HG02610 (cell line): ENCODE measurements at regions not wholly inside any gene's neighbourhood (a gene's known extent, or its start where the extent isn't known, plus 50 kb on each side); places are given as distances from the start of the nearest gene placed in this dataset.

Experiments
- ATAC-seq: cut with Tn5 transposase; IDR thresholded peaks from one replicate; pipeline ENCODE4 v1.9.1; 2021; ENCODE audit warnings: mild to moderate bottlenecking, moderate library complexity; ENCODE audit not compliant: unreplicated experiment

GRCh38 chr7:142420554-142421362 is 162.9 kb upstream of the PRSS58 start:
- ATAC-seq, result no peak

DNA sequence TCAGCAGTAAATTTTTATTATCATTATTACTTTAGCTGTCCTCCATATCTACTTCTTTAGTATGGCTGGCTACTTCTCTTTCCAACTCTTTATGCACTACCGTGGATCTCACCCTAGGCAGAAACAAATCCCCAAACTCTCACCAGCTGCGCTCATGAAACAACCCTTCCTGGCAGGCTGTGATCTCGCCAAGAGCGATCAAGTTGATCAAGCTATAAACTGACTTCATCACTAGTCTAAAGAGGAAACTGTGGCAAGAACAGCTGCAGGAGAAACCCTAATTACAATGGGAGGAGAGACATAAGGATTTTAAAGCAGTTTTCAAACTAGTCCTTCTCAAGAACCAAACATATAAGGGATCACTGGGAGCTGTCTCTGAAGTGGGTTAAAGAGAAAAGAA is 160.5 kb upstream of the PRSS58 start:
- ATAC-seq, result no peak

GRCh38 chr7:142414915-142415314 is 157.1 kb upstream of the PRSS58 start:
- ATAC-seq, result no peak

GRCh38 chr7:142414135-142414534 is 156.3 kb upstream of the PRSS58 start:
- ATAC-seq, result no peak

DNA sequence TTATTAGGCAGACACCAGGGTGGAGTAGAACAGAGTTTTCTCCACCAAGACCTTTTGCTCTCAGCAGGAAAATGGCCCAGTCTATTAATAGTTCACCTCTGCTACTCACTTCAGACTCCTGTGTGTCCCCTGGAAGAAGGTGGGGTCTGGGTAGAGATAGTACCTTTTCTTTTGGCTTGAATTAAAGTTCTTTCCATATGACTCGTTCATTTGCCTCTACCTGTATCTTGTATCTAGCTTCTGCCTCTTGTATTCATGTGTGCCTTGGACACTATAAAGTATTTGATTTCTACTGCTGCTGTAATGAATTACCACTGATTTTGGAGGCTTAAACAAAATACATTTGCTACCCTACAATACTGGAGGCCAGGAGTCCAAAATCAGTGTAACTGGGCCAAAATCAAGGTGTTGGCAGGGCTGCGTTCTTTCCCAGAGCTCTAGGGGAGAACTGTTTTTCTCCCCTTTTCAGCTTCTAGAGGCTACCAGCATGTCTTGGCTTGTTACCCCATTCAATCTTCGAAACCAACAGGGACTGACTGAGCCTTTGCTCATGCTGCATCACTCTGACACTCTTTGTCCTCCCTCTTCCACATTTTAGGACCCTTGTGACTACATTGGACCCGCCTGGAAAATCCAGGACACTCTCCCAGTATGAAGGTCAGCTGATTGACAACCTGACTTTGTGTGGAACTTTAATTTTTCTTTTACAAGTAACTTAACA is 155.6 kb upstream of the PRSS58 start:
- no peak for ATAC-seq

GRCh38 chr7:142412551-142413193 is 154.8 kb upstream of the PRSS58 start:
- peak; percentile 89 for ATAC-seq

DNA sequence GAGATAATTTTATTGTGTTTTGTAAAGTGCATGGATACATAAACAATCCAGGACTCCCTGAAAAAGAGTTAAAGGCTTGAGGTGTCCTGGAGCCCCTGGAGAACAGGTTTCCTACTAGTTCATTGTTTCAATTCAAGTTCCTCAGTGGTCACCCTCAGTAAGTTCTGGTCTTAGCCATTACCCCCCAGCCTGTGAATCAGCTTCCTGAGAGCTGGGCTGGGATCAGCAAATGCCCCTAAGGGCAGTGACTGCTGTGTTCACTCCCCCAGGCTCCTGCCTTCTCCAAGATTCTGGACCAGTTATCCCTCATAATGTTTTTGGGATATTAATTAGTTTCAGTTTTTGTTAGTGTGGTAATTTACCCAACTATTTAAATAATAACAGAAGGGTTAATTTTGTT is 151.6 kb upstream of the PRSS58 start:
- no peak for ATAC-seq

- no peak for ATAC-seq
Measured at GRCh38 chr7:142408794-142409193, 150.9 kb upstream of the PRSS58 start.

DNA sequence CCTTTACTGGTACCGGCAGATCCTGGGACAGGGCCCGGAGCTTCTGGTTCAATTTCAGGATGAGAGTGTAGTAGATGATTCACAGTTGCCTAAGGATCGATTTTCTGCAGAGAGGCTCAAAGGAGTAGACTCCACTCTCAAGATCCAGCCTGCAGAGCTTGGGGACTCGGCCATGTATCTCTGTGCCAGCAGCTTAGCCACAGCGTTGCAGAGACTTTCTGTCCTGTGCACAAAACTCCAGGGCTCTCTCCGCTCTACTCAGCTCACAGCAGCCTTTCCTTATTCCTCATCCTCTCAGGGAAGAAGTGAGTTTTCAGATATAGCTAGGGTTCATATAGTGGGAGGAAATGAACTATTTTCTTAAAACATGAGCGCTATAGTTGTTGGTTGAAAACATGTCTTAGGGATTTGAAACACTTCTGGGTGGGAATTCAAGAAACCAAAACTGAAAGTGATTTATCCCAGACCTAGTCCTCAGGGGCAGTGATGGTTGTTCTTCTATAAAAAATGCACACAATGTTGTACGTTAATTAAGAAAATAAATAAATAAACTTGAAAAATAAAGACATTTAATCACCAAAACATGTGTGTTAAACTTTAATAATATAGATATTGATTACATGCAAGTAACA is 150.2 kb upstream of the PRSS58 start:
- ATAC-seq, result no peak

- no peak for ATAC-seq
Measured at GRCh38 chr7:142405122-142405765, 147.4 kb upstream of the PRSS58 start.

GRCh38 chr7:142401951-142402350 is 144.1 kb upstream of the PRSS58 start:
- ATAC-seq, result no peak

DNA sequence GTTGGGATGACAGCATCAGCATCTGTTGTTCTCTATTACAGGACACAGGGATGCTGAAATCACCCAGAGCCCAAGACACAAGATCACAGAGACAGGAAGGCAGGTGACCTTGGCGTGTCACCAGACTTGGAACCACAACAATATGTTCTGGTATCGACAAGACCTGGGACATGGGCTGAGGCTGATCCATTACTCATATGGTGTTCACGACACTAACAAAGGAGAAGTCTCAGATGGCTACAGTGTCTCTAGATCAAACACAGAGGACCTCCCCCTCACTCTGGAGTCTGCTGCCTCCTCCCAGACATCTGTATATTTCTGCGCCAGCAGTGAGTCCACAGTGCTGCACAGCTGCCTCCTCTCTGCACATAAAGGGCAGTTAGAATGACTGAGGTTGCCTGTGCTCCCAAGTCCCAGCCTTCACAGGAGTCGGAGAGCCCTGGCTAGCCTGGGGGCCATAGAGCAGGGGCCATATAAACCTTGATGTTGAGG is 142.2 kb upstream of the PRSS58 start:
- ATAC-seq, result no peak

GRCh38 chr7:142391191-142391992 is 133.5 kb upstream of the PRSS58 start:
- no peak for ATAC-seq

GRCh38 chr7:142389544-142389943 is 131.7 kb upstream of the PRSS58 start:
- ATAC-seq, result no peak

DNA sequence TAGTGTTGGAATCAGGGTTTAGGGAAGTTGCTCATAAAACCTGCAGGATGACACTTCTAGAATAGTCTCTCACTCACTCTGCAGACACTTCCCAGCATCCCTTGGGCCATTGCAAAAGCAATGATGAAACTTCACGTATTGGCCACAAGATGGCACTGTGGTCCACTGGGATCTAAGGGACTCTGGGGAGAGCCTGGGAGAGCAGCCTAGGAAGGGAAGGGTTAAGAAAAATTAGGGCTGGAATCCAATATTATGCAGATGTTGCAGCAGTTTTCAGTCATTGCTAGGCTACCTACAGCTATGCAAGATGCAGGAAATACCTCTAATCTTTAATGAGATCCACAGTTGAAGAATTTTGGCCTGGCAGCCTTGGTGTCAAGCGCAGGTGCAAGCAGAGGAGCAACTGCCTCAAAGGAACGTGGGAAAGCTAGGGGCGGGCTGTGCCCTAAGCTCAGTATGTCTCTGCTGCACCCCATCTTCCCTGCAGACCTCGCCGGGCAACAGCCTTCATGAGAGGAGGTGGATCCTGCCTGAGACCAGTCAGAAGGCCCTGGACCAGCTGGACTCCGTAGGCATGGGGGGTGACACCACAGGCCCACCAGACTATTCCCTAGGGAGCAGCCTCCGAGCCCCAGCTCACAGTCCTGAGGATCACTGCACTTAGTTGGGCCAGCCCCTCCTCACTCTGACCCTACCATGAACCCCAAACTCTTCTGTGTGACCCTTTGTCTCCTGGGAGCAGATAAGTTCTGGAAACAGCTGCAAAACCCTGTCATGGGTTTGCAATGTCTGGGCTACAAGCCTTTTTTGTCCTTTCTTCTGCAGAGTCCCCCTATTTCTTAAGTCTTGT is 127.9 kb upstream of the PRSS58 start:
- peak; percentile 69 for ATAC-seq

GRCh38 chr7:142384493-142384922 is 126.7 kb upstream of the PRSS58 start:
- peak; percentile 69 for ATAC-seq

- ATAC-seq, result peak; percentile 59
Measured at GRCh38 chr7:142383841-142384492, 126.1 kb upstream of the PRSS58 start.

GRCh38 chr7:142381727-142382390 is 124.0 kb upstream of the PRSS58 start:
- ATAC-seq, result no peak
